ENCODE measurements at regions not wholly inside any gene's neighbourhood (a gene's known extent, or its start where the extent isn't known, plus 50 kb on each side); places are given as distances from the start of the nearest gene placed in this dataset.

DNA sequence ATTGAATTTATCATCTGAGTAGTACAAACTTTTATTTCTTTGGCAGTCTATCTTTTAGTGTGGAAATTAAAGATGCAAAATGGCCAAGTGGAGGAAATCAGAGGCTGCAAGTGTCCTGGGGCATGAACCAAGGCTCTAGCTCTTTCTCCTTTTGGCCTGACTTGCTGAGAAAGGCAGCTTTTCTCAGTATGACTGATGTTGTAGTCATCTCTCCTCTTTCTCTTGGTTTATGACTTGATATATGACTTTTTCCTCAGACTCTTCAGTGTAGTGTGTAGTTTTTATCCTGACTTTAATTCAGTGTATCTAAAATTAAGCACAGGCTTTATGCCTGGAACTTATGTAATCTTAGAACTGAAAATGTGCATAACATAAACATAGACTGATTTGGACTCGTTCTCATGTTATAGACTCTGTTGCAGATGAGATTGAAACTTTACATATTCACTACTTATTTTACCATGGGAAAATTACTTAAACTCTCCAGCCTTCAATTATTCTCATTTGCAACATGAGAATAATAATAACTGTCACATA lies 65.7 kb downstream of the SLITRK5 start:
- Histone ChIP-seq H3K4me1 (ENCODE audit: control insufficient read depth, insufficient read depth, low read length) (no peaks in the 10 kb centered on the region), H3K9me3 (ENCODE audit: control insufficient read depth, insufficient read depth, low read length) (no peaks in the 10 kb centered on the region), H3K27ac (ENCODE audit: low read depth, low read length) (no peak overlapping the region), H3K36me3 (ENCODE audit: control insufficient read depth, insufficient read depth, low read length) (no peaks in the 10 kb centered on the region), H3K27me3 (ENCODE audit: control insufficient read depth, insufficient read depth, low read length) (no peaks in the 10 kb centered on the region), H3K4me3 (ENCODE audit: low read depth, low read length) (no peak overlapping the region)
- DNase-seq (ENCODE audit: low read depth in 4 of 6, low spot score in 6 of 6), result peak in 1 of 6 donors; percentile 59
- WGBS (ENCODE audit: insufficient coverage), result no CpG with 5 or more reads among the region's 1 CpG

DNA sequence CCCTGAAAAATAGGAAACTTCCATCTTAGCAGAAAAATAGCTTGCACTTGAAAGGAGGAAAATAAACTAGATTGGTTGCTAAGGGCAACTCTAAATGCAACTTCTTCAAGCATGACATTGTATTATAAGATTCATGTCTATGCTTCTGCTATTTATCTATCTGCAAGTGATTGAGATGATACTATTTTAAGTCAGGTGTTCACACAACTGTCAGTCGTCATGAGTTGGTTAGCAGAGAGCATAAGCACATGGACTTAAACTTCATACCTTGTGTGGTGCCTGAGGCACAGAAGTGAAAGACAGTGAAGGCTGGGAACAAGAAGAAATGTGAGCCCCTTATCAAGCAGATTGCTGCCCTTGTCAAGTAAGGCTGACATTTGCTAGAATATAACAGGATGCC lies 82.9 kb downstream of the SLITRK5 start:
- DNase-seq (ENCODE audit: low read depth in 4 of 6, low spot score in 6 of 6), result peak in 1 of 6 donors; percentile 44
- WGBS (ENCODE audit: insufficient coverage), result no CpG with 5 or more reads among the region's 1 CpG
- Histone ChIP-seq H3K36me3 (ENCODE audit: control insufficient read depth, insufficient read depth, low read length) (no peaks in the 10 kb centered on the region), H3K4me3 (ENCODE audit: low read depth, low read length) (no peak overlapping the region), H3K27me3 (ENCODE audit: control insufficient read depth, insufficient read depth, low read length) (no peaks in the 10 kb centered on the region), H3K9me3 (ENCODE audit: control insufficient read depth, insufficient read depth, low read length) (no peaks in the 10 kb centered on the region), H3K27ac (ENCODE audit: low read depth, low read length) (no peak overlapping the region), H3K4me1 (ENCODE audit: control insufficient read depth, insufficient read depth, low read length) (no peaks in the 10 kb centered on the region)

DNA sequence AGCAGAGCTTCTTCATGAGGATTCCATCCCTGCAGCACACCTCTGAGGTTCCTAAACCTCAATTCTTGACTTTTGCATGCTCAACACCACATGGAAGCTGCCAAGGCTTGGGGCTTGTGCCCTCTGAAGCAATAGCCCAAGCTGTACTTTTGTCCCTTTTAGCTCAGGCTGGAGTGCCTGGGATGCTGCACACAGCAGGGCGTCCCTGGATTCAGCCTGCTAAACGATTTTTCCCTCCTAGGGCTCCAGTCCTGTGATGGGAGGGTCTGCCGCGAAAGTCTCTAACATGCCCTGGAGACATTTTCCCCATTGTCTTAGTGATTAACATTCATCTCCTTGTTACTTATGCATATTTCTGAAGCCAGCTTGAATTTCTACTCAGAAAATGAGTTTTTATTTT lies 98.3 kb downstream of the SLITRK5 start:
- Histone ChIP-seq H3K9me3 (ENCODE audit: control insufficient read depth, insufficient read depth, low read length) (no peaks in the 10 kb centered on the region), H3K36me3 (ENCODE audit: control insufficient read depth, insufficient read depth, low read length) (no peaks in the 10 kb centered on the region), H3K27ac (ENCODE audit: low read depth, low read length) (no peak overlapping the region), H3K4me1 (ENCODE audit: control insufficient read depth, insufficient read depth, low read length) (no peaks in the 10 kb centered on the region), H3K27me3 (ENCODE audit: control insufficient read depth, insufficient read depth, low read length) (no peaks in the 10 kb centered on the region), H3K4me3 (ENCODE audit: low read depth, low read length) (no peak overlapping the region)
- no peak for DNase-seq (ENCODE audit: low read depth in 4 of 6, low spot score in 6 of 6)
- WGBS (ENCODE audit: insufficient coverage), result 29% methylated on average over 2 of the region's 4 CpGs

DNA sequence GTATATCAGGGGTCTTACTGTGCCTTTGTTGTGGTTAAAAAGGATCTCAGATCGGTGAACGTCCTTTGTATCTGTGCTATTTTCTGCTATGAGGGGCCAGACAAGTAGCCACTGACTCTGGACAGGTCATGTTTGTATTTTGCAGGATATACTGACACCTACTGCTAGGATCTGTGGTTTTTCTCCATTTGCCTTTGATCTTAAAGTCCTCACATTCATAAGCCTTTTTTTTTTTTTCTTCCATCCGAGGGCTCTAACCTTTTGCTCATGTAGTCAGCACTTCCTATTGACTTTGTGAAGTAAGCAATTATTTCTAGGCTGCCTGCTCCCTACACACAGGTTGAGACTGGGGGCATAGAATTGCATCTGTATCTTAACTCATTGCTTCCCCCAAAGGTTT lies 106.2 kb downstream of the SLITRK5 start:
- peak in 2 of 6 donors; percentile 1 to 6 for DNase-seq (ENCODE audit: low read depth in 4 of 6, low spot score in 6 of 6)
- Histone ChIP-seq H3K27me3 (ENCODE audit: control insufficient read depth, insufficient read depth, low read length) (no peaks in the 10 kb centered on the region), H3K27ac (ENCODE audit: low read depth, low read length) (no peak overlapping the region), H3K9me3 (ENCODE audit: control insufficient read depth, insufficient read depth, low read length) (no peaks in the 10 kb centered on the region), H3K4me3 (ENCODE audit: low read depth, low read length) (no peak overlapping the region), H3K4me1 (ENCODE audit: control insufficient read depth, insufficient read depth, low read length) (no peaks in the 10 kb centered on the region), H3K36me3 (ENCODE audit: control insufficient read depth, insufficient read depth, low read length) (no peaks in the 10 kb centered on the region)
- WGBS (ENCODE audit: insufficient coverage), result 26% methylated on average over 2 of the region's 3 CpGs

DNA sequence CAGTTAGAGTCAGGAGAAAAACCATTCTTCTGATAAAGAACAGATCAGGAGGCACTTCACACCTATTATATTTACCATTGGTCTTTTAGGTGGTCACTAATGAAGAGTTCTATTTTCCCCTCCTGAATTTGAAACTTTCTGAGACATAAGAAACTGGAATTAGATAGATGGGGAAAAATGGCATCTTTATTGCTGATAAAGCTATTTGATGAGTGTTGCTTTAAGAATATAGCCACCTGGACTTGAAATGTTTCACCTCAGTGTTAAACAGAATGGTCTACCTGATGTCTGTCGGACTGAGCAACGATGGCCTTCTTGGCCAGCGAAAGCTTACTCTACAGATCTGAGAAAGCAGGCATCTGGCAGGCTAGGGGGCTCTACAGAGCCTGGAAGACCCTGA lies 107.0 kb downstream of the SLITRK5 start:
- H3K4me1 ChIP-seq (ENCODE audit: control insufficient read depth, insufficient read depth, low read length), result no peaks in the 10 kb centered on the region
- no peaks in the 10 kb centered on the region for H3K27me3 ChIP-seq (ENCODE audit: control insufficient read depth, insufficient read depth, low read length)
- H3K4me3 ChIP-seq (ENCODE audit: low read depth, low read length), result no peak overlapping the region
- H3K27ac ChIP-seq (ENCODE audit: low read depth, low read length), result no peak overlapping the region
- DNase-seq (ENCODE audit: low read depth in 4 of 6, low spot score in 6 of 6), result no peak
- 69% methylated on average over 2 of the region's 3 CpGs for WGBS (ENCODE audit: insufficient coverage)
- no peaks in the 10 kb centered on the region for H3K9me3 ChIP-seq (ENCODE audit: control insufficient read depth, insufficient read depth, low read length)
- no peaks in the 10 kb centered on the region for H3K36me3 ChIP-seq (ENCODE audit: control insufficient read depth, insufficient read depth, low read length)

GRCh38 chr13:87779426-87779825 lies 108.3 kb downstream of the SLITRK5 start:
- no peaks in the 10 kb centered on the region for H3K36me3 ChIP-seq (ENCODE audit: control insufficient read depth, insufficient read depth, low read length)
- no CpG with 5 or more reads among the region's 1 CpG for WGBS (ENCODE audit: insufficient coverage)
- H3K27ac ChIP-seq (ENCODE audit: low read depth, low read length), result no peak overlapping the region
- peak in 1 of 6 donors; percentile 63 for DNase-seq (ENCODE audit: low read depth in 4 of 6, low spot score in 6 of 6)
- no peaks in the 10 kb centered on the region for H3K9me3 ChIP-seq (ENCODE audit: control insufficient read depth, insufficient read depth, low read length)
- H3K4me1 ChIP-seq (ENCODE audit: control insufficient read depth, insufficient read depth, low read length), result no peaks in the 10 kb centered on the region
- no peak overlapping the region for H3K4me3 ChIP-seq (ENCODE audit: low read depth, low read length)
- no peaks in the 10 kb centered on the region for H3K27me3 ChIP-seq (ENCODE audit: control insufficient read depth, insufficient read depth, low read length)

DNA sequence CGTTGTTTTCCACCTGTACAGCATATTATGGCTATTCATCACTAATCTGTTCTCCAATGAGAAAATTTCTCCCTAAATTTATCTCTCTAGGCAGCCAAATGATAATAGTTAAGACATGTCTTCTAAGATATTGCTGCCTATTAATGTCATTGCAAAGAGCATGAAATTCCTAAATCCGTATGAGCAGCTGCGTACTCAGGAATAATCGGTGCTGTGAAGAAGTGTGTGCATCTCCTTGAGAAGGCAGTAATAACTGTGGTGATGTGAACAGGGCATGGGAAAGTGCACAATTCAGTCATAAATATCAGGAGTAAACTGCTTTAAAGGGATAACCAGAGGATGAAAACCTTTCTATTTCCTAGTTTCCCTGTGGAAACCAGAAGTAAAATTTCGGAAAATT lies 112.2 kb downstream of the SLITRK5 start:
- H3K27me3 ChIP-seq (ENCODE audit: control insufficient read depth, insufficient read depth, low read length), result no peaks in the 10 kb centered on the region
- 89% methylated on average over 3 of the region's 5 CpGs for WGBS (ENCODE audit: insufficient coverage)
- no peaks in the 10 kb centered on the region for H3K9me3 ChIP-seq (ENCODE audit: control insufficient read depth, insufficient read depth, low read length)
- no peak overlapping the region for H3K27ac ChIP-seq (ENCODE audit: low read depth, low read length)
- peak in 1 of 6 donors; percentile 25 for DNase-seq (ENCODE audit: low read depth in 4 of 6, low spot score in 6 of 6)
- H3K4me1 ChIP-seq (ENCODE audit: control insufficient read depth, insufficient read depth, low read length), result no peaks in the 10 kb centered on the region
- H3K4me3 ChIP-seq (ENCODE audit: low read depth, low read length), result no peak overlapping the region
- H3K36me3 ChIP-seq (ENCODE audit: control insufficient read depth, insufficient read depth, low read length), result no peaks in the 10 kb centered on the region

DNA sequence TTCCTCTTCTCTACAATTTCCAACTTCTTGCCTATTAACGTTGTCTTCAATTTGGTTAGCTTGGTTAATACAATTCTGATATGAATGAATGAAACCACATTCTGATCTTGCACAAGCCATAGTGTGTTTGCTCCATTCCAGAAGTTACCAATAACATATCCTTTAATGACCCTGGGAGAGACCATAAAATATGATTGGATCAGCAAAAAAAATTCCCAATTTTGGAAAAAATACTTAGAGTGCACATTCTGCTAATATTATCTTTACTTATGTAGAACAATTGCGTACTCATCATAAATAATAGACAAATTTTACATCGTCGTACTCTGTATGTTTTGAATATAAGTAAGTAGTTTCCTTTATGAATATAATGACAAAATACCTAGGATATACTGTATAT lies 117.2 kb downstream of the SLITRK5 start:
- Histone ChIP-seq H3K4me3 (ENCODE audit: low read depth, low read length) (no peak overlapping the region), H3K36me3 (ENCODE audit: control insufficient read depth, insufficient read depth, low read length) (no peaks in the 10 kb centered on the region), H3K27ac (ENCODE audit: low read depth, low read length) (no peak overlapping the region), H3K4me1 (ENCODE audit: control insufficient read depth, insufficient read depth, low read length) (no peaks in the 10 kb centered on the region), H3K27me3 (ENCODE audit: control insufficient read depth, insufficient read depth, low read length) (no peaks in the 10 kb centered on the region), H3K9me3 (ENCODE audit: control insufficient read depth, insufficient read depth, low read length) (no peaks in the 10 kb centered on the region)
- no peak for DNase-seq (ENCODE audit: low read depth in 4 of 6, low spot score in 6 of 6)
- no CpG with 5 or more reads among the region's 4 CpGs for WGBS (ENCODE audit: insufficient coverage)

GRCh38 chr13:87792878-87793277 lies 121.7 kb downstream of the SLITRK5 start:
- Histone ChIP-seq H3K36me3 (ENCODE audit: control insufficient read depth, insufficient read depth, low read length) (no peaks in the 10 kb centered on the region), H3K27me3 (ENCODE audit: control insufficient read depth, insufficient read depth, low read length) (no peaks in the 10 kb centered on the region), H3K9me3 (ENCODE audit: control insufficient read depth, insufficient read depth, low read length) (no peaks in the 10 kb centered on the region), H3K4me3 (ENCODE audit: low read depth, low read length) (no peak overlapping the region), H3K27ac (ENCODE audit: low read depth, low read length) (no peak overlapping the region), H3K4me1 (ENCODE audit: control insufficient read depth, insufficient read depth, low read length) (no peaks in the 10 kb centered on the region)
- no peak for DNase-seq (ENCODE audit: low read depth in 4 of 6, low spot score in 6 of 6)
- WGBS (ENCODE audit: insufficient coverage), result 74% methylated on average over 5 of the region's 6 CpGs

DNA sequence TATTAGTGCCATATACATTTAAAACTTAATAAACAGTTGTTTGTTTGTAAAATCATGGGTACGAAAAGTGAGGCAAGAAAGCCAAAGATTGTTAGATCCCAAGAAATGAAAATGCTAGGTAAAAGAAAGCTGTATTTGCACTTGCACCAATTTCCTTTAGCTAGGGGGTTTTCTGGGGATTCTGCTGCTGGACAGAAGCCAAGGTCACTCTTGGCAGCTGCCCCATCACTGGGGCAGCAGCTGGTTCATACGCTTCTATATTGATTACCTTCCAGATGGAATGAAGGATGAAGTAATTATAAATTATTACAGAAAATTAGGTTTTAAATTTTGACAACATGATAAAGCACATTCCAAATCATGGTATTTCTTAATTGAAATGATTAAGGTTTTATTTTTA lies 127.4 kb downstream of the SLITRK5 start:
- Histone ChIP-seq H3K27ac (ENCODE audit: low read depth, low read length) (no peak overlapping the region), H3K9me3 (ENCODE audit: control insufficient read depth, insufficient read depth, low read length) (no peaks in the 10 kb centered on the region), H3K36me3 (ENCODE audit: control insufficient read depth, insufficient read depth, low read length) (no peaks in the 10 kb centered on the region), H3K27me3 (ENCODE audit: control insufficient read depth, insufficient read depth, low read length) (no peaks in the 10 kb centered on the region), H3K4me3 (ENCODE audit: low read depth, low read length) (no peak overlapping the region), H3K4me1 (ENCODE audit: control insufficient read depth, insufficient read depth, low read length) (no peaks in the 10 kb centered on the region)
- peak in 2 of 6 donors; percentile 22 to 34 for DNase-seq (ENCODE audit: low read depth in 4 of 6, low spot score in 6 of 6)
- no CpG with 5 or more reads among the region's 2 CpGs for WGBS (ENCODE audit: insufficient coverage)

Data from spinal cord (tissue), 9 donors.